SH-SY5Y (cell line): ENCODE measurements at regions not wholly inside any gene's neighbourhood (a gene's known extent, or its start where the extent isn't known, plus 50 kb on each side); places are given as distances from the start of the nearest gene placed in this dataset.

Experiments used
- GATA2 ChIP-seq: IDR thresholded peaks from 2 replicates; pipeline ENCODE4 v1.6.1; 2011; ENCODE audit warnings: mild to moderate bottlenecking, low read depth, low read length
- GATA3 ChIP-seq: IDR thresholded peaks from 2 replicates; pipeline ENCODE4 v1.6.1; 2011; ENCODE audit warnings: low read depth, mild to moderate bottlenecking, low read length, moderate library complexity

DNA sequence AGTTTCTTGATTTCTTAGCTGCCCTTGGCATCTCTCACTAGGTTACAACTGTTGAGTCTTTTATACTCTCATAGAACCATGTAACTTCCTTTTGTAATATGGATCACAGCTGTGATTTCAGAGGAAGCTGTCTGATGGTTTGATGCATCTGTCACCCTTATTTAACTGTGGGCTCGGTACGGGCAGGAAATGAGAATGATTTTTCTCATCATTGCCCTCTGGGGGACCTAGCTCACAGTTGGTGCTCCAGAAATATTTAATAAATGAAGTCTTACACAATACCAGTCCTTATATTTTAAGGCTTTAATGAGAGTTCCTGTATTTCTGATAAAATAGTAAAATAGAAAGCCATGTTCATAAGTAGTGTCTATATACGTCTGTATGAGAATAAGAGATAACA is 151.2 kb downstream of the EBLN2 start:
- no peak for TF ChIP-seq GATA2

DNA sequence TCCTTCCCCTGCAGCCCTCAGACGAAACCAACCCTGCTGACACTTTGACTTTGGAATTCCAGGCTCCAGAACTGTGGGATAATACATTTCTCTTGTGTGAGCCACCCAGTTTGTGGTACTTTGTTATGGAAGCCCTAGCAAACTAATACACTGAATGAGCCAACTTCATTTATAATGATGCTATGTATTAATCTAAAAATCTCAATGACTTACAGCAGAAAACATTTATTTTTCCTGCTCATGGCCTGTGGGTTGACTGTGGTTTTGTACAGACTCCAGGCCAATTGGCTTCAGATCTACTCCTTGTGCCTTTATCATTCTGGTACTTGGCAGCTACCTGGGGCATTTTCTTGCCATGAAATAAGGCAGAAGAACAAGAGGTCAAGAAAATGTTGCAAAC is 152.4 kb downstream of the EBLN2 start:
- no peak for TF ChIP-seq GATA2
- TF ChIP-seq GATA3, result no peak

DNA sequence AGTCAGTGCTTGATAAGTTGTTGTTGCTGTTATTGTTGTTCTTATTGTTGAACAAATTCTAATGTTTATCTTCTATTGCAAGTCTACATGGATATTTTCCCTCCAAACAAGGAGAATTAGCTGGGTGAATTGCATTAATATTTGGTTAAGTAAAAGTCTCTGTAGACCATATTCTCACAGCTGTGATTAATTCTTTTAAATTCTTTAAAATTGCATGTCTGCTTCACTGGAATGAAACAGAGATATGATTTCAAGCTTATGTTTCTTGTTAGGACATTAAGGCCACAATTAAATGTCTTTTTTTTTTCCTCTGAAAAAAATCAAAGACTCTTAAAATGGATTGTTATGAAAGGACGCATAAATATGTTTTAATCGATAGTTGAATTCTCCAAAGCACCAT is 153.4 kb downstream of the EBLN2 start:
- no peak for TF ChIP-seq GATA2
- no peak for TF ChIP-seq GATA3

DNA sequence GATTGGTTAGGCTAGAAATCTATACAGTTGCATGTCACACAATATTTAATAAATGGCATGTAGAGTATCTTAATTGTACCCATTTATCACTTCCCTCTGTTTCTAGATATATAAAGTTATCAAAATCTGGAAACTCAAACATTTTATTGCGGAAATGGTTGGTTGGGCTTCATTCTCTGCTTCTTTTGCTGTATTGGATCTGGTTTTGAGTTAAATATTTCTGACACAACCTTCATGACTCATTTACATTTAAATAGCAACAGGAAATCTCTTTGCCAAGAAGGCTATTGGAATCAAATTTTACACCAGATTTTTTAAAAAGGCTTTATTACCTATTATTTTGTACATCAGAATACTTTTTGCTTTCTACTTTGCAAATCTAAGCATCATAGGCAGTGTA is 153.8 kb downstream of the EBLN2 start:
- TF ChIP-seq GATA3 (no peak), GATA2 (no peak)

DNA sequence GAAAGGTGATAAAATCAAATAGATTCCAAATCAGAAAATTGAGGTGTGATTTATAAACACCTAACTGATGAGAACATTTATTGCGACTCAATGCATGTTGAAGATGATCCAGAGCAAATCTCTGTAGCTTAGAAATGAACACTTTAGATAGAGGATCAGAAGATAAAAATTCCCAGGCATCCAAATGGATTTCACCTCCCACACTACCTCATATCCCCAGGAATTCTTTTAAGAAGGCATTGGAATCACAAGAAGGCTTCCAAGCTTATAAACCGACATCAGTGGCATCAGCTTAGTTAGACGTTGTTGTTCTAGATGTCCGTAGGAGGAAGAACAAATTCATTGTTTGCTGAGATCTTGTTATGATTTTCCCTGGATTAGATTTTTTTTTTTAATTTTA is 154.4 kb downstream of the EBLN2 start:
- no peak for TF ChIP-seq GATA3
- TF ChIP-seq GATA2, result no peak

DNA sequence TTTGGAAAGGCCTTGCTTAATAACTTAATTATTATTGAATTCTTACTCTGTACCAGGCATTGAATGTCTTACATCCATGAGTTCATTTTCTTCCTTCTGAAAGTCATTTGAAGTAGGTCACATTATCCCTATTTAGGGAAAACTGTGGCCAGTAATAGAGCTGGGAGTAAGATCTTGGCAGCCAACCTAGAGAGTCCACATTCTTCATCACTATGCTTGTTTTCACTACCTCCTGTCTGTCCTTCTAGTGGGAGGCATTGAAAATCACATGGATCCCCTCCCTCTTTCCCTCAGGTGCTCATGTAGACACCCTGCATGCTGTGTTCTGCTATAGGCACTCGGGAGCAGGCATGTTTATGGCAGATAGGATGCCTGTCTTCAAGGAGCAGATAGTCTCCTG is 154.9 kb downstream of the EBLN2 start:
- TF ChIP-seq GATA3 (no peak), GATA2 (no peak)

DNA sequence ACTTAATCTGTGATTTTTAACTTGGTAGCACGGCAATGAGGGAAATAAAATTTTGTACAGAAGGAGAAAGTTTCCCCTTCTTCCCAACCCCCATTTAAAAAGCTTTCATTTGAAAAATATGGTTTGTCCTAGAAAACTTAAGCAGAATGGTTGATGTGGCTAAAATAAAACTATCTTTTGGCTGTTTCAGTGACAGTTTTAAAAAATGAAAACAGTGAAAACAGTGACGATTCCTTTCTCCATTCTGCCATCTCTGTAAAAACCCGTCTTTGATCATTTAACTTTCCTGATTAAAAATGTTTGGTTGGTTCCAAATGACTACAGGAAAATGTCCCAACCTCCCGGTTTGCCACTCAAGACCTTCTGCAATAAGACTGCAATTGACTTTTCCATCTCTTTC is 160.7 kb downstream of the EBLN2 start:
- TF ChIP-seq GATA2 (no peak), GATA3 (no peak)

DNA sequence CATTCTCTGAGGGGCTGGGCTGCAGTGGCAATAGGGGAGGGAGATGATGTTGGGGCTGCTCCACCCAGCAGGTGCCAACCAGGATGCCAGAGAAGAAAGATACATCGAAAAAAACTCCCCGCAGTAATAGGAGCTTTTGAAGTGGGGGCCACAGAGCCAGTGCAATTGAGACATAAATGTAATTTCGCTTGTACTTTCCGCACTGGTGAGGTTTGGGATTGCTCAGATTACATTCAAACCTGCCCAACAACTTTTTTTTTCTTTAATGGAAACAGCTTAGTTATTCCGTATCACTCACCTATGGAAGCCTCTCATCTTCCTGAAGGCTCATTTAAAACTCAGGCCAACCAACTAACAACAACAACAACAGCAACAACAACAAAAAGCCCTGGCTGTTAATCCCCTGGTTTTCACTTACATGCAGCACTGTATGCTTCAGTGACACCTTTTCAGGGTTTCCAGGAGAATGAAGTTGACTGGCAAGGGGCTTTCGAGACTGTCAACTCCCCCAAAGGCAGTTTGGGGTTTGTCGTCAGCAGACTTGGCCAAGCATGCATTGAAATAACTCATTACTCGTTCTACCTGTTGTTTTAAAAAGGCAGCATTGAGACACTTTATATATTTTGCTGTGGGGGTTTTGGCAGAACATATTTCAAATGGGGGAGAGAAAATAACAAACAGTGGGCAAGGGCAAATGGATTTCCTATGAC is 163.8 kb downstream of the EBLN2 start:
- TF ChIP-seq GATA2, result no peak
- no peak for TF ChIP-seq GATA3

DNA sequence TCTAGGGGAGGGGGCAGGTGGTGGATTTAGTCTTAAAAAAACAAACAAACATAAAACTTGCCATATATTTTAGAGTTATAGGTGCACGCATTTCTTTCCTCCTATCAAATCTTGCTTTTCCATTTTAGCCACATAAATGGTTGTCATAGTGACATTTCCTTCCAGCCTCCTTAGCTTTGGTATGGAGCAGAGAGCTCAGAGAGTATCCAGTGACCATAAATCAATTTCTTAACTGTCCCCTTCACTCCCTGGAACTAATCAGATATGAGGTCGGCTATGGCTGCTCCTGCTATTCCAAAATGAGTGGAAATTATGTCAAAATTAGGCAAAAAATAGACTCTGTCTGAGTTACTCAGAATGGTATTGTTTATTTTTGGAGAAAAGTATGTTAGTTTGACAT is 164.5 kb downstream of the EBLN2 start:
- no peak for TF ChIP-seq GATA2
- TF ChIP-seq GATA3, result no peak

DNA sequence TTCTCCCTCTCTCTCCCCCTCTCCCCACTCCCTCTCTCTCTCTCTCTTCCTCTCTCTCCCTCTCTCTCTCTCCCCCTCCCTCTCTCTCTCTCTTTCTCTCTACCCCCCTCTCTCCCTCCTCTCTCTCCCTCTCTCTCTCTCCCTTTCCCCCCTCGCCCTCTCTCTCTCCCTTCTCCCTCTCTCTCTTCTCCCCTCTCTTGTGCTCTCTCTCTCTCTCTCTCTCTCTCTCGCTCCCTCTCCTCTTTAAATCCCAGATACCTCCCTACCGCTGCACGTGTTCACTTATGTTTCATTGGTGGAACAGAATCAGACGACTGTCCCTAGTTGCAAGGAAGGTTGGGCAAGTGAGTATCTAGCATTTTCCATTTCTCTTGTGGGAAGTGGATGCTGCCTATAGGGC is 166.5 kb downstream of the EBLN2 start:
- TF ChIP-seq GATA3, result no peak
- no peak for TF ChIP-seq GATA2

DNA sequence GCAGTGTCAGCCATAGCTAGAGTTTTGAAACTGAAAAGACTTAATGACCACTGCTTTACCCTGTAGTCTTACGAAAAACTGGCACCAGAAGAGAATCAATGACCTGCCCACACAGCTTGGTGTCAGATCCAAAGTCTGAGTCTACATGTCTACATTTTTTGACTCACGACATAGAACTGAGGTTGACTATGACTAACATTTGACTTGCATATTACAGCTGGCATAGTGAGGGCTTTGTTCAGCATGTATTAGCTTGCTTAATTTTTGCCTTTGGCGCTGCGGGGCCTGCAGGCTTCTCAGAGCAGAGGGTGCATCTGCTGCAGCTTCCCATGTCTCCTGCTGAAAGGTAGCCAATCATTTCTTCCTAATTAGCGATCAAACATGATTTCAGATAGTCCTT is 167.0 kb downstream of the EBLN2 start:
- TF ChIP-seq GATA2, result no peak
- no peak for TF ChIP-seq GATA3

DNA sequence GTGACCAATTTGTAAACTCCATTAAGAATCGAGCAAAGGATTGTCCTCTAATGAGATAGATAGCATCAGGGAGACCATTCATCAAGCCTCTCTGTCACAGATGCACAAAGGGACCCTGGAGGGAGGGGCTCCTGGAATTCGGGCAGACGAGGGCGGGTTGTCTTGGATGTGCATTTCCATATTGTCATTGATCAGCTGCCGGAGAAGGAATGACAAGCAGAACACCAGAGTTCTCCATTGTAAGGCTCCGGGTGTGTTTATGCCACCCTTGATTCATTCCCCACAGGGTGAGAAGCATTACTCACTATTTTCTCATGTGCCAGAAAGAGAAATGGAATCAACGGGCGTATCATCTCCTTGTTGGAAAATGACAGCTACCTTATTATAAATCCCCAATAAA is 167.5 kb downstream of the EBLN2 start:
- no peak for TF ChIP-seq GATA3
- no peak for TF ChIP-seq GATA2

DNA sequence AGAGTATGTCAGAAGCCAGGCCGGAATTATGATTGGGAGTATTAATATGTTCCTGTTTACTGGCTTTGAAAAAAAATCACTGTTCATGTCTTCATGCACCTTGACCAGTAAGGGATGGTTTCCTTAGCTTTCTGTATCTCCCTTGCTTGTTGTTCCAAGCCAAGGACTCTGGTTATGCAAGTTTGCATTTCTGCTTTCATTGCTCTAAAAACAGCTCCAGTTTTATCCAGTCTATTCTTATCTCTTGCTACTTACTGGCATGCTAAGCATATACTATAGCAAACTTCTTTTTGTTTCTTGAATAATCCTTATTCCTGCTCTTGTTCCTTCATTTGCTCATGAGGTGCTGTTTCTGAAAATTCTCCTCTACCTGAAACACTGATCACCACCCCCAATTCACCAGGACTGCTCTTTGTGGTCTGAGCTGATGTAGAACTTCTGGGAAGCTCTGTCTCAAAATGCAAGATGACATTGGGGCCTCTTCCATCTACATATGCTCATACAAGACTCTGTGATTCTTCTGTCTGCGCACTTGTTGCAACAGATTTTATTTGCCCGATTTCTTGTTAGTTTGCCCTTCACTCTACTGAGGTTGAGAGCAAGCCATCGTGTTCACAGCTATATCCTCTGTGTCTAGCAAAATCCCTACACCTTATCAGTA is 173.0 kb downstream of the EBLN2 start:
- TF ChIP-seq GATA3 (no peak), GATA2 (no peak)

DNA sequence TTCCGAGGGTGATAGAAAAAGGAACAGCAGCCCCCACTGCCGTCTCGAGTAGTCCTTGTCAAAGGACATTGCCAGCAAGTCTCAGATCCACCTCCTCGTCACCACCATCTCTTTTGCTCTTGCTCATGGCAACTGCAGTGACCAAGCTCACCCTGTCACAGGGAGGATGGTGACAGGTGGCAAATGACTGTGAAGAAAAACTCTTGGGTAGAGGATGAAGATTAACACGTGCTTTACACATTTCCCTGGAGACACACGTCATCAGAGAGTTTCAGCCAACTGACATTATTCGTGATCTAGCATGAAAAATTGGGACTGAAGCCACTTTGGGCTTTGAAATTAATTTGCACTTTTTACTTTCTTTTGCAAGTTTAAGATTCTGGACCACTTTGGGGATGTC is 174.3 kb downstream of the EBLN2 start:
- TF ChIP-seq GATA3 (no peak), GATA2 (no peak)

DNA sequence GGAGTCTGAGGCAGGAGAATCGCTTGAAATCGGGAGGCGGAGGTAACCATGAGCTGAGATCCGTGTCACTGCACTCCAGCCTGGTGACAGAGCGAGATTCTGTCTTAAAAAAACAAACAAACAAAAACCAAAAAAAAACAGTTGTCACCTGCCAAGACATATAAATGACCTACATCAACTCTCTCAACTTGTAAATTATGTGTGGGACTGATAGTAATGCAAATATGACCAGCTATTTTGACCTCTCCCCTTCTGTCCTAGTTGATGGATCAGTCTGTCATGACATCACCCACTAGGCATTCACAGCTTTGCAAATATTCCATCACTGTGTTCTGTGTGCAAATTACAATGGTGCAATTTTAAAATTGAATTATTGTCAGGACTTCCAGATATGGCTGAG is 175.4 kb downstream of the EBLN2 start:
- TF ChIP-seq GATA2 (no peak), GATA3 (no peak)

DNA sequence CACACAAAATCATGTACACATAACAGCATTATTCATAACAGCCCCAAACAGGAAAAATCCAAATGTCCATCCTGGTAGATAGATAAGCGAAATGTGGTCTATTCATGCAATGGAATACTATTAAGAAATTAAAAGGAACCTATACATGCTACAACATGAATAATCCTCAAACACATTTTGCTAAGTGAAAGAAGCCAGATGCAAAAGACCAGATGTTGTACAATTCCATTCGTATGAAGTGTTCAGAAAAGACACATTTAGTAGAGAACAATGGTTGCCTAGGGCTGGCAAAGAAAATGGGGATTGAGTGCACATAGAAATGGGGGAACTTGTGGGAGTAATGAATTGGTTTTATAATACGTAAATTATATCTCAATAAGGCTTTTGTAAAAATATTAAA is 182.3 kb downstream of the EBLN2 start:
- TF ChIP-seq GATA2 (no peak), GATA3 (no peak)

DNA sequence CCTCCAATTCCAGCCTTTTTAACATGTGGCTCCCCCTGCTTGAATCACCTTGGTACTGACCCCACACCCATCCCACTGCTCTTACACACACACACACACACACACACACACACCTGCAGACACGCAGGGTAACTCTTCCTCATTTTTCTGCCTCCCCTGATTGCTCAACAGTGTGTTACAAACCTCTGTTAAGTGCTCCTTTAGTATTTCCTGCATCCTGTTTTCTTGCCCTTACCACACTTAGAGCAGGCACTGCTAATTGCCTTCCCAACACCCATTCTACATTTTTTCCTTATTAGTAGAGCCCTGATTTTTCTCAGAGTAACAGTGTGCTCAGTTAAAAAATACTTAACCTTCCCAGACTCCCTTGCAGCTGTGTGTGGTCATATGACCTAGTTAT is 184.0 kb downstream of the EBLN2 start:
- no peak for TF ChIP-seq GATA3
- no peak for TF ChIP-seq GATA2
